Right lobe of liver (tissue), 4 donors: ENCODE measurements at regions not wholly inside any gene's neighbourhood (a gene's known extent, or its start where the extent isn't known, plus 50 kb on each side); places are given as distances from the start of the nearest gene placed in this dataset.

Experiments used
- POLR2A ChIP-seq: fragments of 450-650 bp; IDR thresholded peaks from one replicate; pipeline ENCODE4 v1.6.1; 2017; ENCODE audit warnings: antibody characterized with exemption, mild to moderate bottlenecking
- TF ChIP-seq, protein P1 (sequence below), 4 donors: fragments of 200-600 bp in 3 of 4; fragments of 450-650 bp in 1 of 4; IDR thresholded peaks; one replicate each; pipeline versions ENCODE4 v1.5.1 to v1.8.0; 2016 to 2022; ENCODE audit warnings: antibody characterized with exemption in 4 of 4, mild to moderate bottlenecking in 2 of 4
- donor health status: DM: no; HTN: no; CAD: no.
- donor health status: DM: no; HTN: no; CAD: no.
- donor health status: DM: no; HTN: yes; CAD: no.

DNA sequence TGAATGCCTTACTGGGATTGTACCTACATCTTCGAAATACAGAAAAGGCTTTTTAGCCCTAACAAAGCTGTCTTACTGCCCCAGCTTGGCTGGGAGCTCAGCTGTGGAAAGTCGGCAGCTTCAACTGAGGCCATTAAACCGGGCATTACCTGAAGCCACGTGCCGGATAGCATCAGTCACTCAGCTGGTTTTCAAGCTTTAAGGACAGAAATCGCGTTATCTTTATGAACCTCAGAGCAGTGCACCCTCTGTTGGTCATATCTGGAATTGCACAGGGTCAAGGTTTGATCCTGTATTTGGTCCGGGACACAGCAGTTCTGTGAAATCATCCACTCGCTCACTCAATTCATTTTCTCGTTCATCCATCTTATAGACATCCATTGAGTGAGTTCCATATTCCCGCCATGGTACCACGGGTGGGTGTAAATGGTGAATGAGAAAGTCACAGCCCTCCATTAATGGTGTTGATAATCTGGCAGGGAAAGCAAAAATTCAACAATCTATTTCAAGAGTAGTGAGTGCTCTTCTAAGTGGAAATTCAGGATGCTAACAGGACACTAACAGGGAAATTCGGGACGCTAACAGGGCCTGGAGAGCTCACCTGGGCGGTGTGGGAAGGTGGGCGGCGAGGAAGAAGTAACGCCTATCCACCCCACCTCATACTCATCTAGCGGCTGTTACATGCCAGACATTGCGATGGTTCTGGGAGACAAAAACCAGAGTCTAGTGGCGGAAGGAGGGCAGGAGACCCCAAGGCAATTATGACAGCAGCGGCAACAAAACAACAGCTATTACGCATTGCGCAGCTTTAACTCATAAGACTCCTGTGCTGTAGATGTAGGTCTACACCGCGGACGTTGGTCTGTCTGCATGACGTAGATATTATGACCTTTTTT is 60.6 kb upstream of the TCL1A start:
- no peak for TF ChIP-seq POLR2A
- TF ChIP-seq, protein P1, sequence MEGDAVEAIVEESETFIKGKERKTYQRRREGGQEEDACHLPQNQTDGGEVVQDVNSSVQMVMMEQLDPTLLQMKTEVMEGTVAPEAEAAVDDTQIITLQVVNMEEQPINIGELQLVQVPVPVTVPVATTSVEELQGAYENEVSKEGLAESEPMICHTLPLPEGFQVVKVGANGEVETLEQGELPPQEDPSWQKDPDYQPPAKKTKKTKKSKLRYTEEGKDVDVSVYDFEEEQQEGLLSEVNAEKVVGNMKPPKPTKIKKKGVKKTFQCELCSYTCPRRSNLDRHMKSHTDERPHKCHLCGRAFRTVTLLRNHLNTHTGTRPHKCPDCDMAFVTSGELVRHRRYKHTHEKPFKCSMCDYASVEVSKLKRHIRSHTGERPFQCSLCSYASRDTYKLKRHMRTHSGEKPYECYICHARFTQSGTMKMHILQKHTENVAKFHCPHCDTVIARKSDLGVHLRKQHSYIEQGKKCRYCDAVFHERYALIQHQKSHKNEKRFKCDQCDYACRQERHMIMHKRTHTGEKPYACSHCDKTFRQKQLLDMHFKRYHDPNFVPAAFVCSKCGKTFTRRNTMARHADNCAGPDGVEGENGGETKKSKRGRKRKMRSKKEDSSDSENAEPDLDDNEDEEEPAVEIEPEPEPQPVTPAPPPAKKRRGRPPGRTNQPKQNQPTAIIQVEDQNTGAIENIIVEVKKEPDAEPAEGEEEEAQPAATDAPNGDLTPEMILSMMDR (IDR thresholded peaks at IDR 0.05), result peak; percentile 75 to 90 (median 86)
